ENCODE measurements at regions not wholly inside any gene's neighbourhood (a gene's known extent, or its start where the extent isn't known, plus 50 kb on each side); places are given as distances from the start of the nearest gene placed in this dataset.

DNA sequence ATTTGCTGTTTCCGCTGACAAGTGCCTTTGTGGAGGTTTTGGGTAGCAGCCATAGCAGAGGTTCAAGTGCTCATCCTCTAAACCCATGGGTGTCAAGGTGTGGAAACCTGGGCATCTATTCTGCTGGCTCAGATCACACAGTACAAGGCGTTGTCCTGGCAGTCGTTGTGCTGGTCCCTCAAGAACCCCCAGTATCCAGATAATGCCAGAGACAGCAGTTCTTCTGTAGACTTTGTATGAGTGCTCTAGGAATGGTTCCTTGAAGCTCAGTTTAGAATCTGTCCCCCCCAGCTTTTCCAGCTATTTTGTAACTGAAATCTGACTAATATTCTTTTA lies 655.7 kb upstream of the MAP3K7 start:
- TF ChIP-seq ZNF274 (IDR thresholded peaks at IDR 0.05; ENCODE audit: low read depth, low read length) (no peak), YY1 (IDR thresholded peaks at IDR 0.05; ENCODE audit: insufficient read depth, insufficient read length) (no peak)
